Astrocyte (in vitro differentiated cells and primary cell): ENCODE measurements at regions not wholly inside any gene's neighbourhood (a gene's known extent, or its start where the extent isn't known, plus 50 kb on each side); places are given as distances from the start of the nearest gene placed in this dataset.
"Not testable (repeated sequence)": the region's sequence is repeated elsewhere in the genome, so short reads cannot be mapped to it uniquely, and the experiment has no call there.

Experiments
- DNase-seq: peaks from one replicate; pipeline ENCODE4 v3.0.0-alpha.2; 2010; ENCODE audit warnings: low read depth
- FAIRE-seq: peaks from 2 replicates; lab custom pipeline; 2011; peaks lifted over from hg19 to GRCh38; lab: Jason Lieb, UNC
- H2AFZ ChIP-seq: 2 replicates; pipeline ENCODE4 v1.6.0; 2012; ENCODE audit warnings: low read depth, low read length, inconsistent platforms
- H3K27ac ChIP-seq: 2 replicates; pipeline ENCODE4 v1.5.1; 2011; ENCODE audit warnings: low read depth, low read length, inconsistent platforms
- H3K27me3 ChIP-seq: 2 replicates; pipeline ENCODE4 v1.6.0; 2011; ENCODE audit warnings: low read length, inconsistent platforms; ENCODE audit not compliant: insufficient read depth
- H3K36me3 ChIP-seq: 2 replicates; pipeline ENCODE4 v1.5.1; 2011; ENCODE audit warnings: low read length, inconsistent platforms; ENCODE audit not compliant: insufficient read depth
- H3K4me1 ChIP-seq: 2 replicates; pipeline ENCODE4 v1.5.1; 2011; ENCODE audit warnings: low read length, inconsistent platforms; ENCODE audit not compliant: insufficient read depth
- H3K4me2 ChIP-seq: 2 replicates; pipeline ENCODE4 v1.6.0; 2012; ENCODE audit warnings: low read length, inconsistent platforms
- H3K4me3 ChIP-seq: 2 replicates; pipeline ENCODE4 v1.5.1; 2011; ENCODE audit warnings: low read depth, mild to moderate bottlenecking, low read length, inconsistent platforms; ENCODE audit not compliant: insufficient read depth
- H3K79me2 ChIP-seq: 2 replicates; pipeline ENCODE4 v1.6.0; 2012; ENCODE audit warnings: mild to moderate bottlenecking, low read length, inconsistent platforms; ENCODE audit not compliant: insufficient read depth
- H3K9ac ChIP-seq: 2 replicates; pipeline ENCODE4 v1.6.0; 2012; ENCODE audit warnings: mild to moderate bottlenecking, low read length, inconsistent platforms
- H3K9me3 ChIP-seq: 2 replicates; pipeline ENCODE4 v1.5.1; 2012; ENCODE audit warnings: low read depth, mild to moderate bottlenecking, low read length, inconsistent platforms; ENCODE audit not compliant: insufficient read depth
- H4K20me1 ChIP-seq: 2 replicates; pipeline ENCODE4 v1.6.0; 2012; ENCODE audit warnings: low read length, inconsistent platforms; ENCODE audit not compliant: insufficient read depth
- H3K27ac Mint-ChIP-seq: one replicate; pipeline ENCODE4 v1.8.0; 2021; ENCODE audit warnings: mild to moderate bottlenecking, mixed read lengths; ENCODE audit not compliant: unreplicated experiment
- H3K27me3 Mint-ChIP-seq: one replicate; pipeline ENCODE4 v1.8.0; 2021; ENCODE audit warnings: low read depth, mixed read lengths; ENCODE audit not compliant: unreplicated experiment
- H3K36me3 Mint-ChIP-seq: one replicate; pipeline ENCODE4 v1.8.0; 2021; ENCODE audit warnings: low read depth, mixed read lengths; ENCODE audit not compliant: unreplicated experiment
- H3K4me1 Mint-ChIP-seq: one replicate; pipeline ENCODE4 v1.8.0; 2021; ENCODE audit warnings: low read depth, mixed read lengths; ENCODE audit not compliant: unreplicated experiment
- H3K4me3 Mint-ChIP-seq: one replicate; pipeline ENCODE4 v1.8.0; 2021; ENCODE audit warnings: mild to moderate bottlenecking, moderate library complexity, mixed read lengths; ENCODE audit not compliant: unreplicated experiment
- H3K9me3 Mint-ChIP-seq: one replicate; pipeline ENCODE4 v1.8.0; 2021; ENCODE audit warnings: mild to moderate bottlenecking, mixed read lengths; ENCODE audit not compliant: unreplicated experiment
- CTCF ChIP-seq: IDR thresholded peaks from 2 replicates; pipeline ENCODE4 v1.5.1; 2011; ENCODE audit warnings: low read depth, mild to moderate bottlenecking, inconsistent platforms, low read length, moderate library complexity; ENCODE audit not compliant: insufficient read depth
- EZH2 ChIP-seq: IDR thresholded peaks from 2 replicates; pipeline ENCODE4 v1.6.1; 2012; ENCODE audit warnings: mild to moderate bottlenecking, low read length, inconsistent platforms; ENCODE audit not compliant: insufficient read depth

- Histone ChIP-seq H3K9ac (no peak overlapping the region), H3K79me2 (no peaks in the 10 kb centered on the region), H3K9me3 (no peaks in the 10 kb centered on the region), H3K27ac (no peak overlapping the region), H3K36me3 (no peaks in the 10 kb centered on the region), H2AFZ (no peak overlapping the region), H3K4me3 (no peak overlapping the region), H3K27me3 (no peaks in the 10 kb centered on the region), H3K4me2 (no peak overlapping the region), H4K20me1 (no peaks in the 10 kb centered on the region), H3K4me1 (no peaks in the 10 kb centered on the region)
- no peak overlapping the region for H3K27ac Mint-ChIP-seq
- TF ChIP-seq EZH2 (no peak), CTCF (no peak)
- no peaks in the 10 kb centered on the region for H3K9me3 Mint-ChIP-seq
- no peaks in the 10 kb centered on the region for H3K36me3 Mint-ChIP-seq
- H3K27me3 Mint-ChIP-seq: peaks cover 9% of the 10 kb centered on the region
- no peak for DNase-seq
- H3K4me3 Mint-ChIP-seq: no peak overlapping the region
- no peaks in the 10 kb centered on the region for H3K4me1 Mint-ChIP-seq
- FAIRE-seq: no peak
Measured at GRCh38 chr2:106261871-106262321, 67.8 kb upstream of the UXS1 start.

- H3K4me1 ChIP-seq, H3K4me3 Mint-ChIP-seq, H3K27ac ChIP-seq, H3K36me3 Mint-ChIP-seq, H3K79me2 ChIP-seq, H3K27me3 ChIP-seq, H3K9me3 ChIP-seq, H3K4me3 ChIP-seq, DNase-seq, H4K20me1 ChIP-seq, H3K27me3 Mint-ChIP-seq, H3K4me2 ChIP-seq, H3K4me1 Mint-ChIP-seq, H2AFZ ChIP-seq, H3K27ac Mint-ChIP-seq, H3K9me3 Mint-ChIP-seq, H3K36me3 ChIP-seq, H3K9ac ChIP-seq, FAIRE-seq: not testable (repeated sequence)
Measured at GRCh38 chr2:106258859-106259258, 64.8 kb upstream of the UXS1 start.

GRCh38 chr2:106257830-106258229, 63.7 kb upstream of the UXS1 start:
- H3K27me3 ChIP-seq: no peaks in the 10 kb centered on the region
- no peak overlapping the region for H2AFZ ChIP-seq
- H3K27ac ChIP-seq: no peak overlapping the region
- no peaks in the 10 kb centered on the region for H3K36me3 ChIP-seq
- TF ChIP-seq CTCF (no peak), EZH2 (no peak)
- H3K9me3 ChIP-seq: no peaks in the 10 kb centered on the region
- no peak overlapping the region for H3K9ac ChIP-seq
- no peak overlapping the region for H3K4me2 ChIP-seq
- no peaks in the 10 kb centered on the region for H4K20me1 ChIP-seq
- H3K4me1 Mint-ChIP-seq: no peaks in the 10 kb centered on the region
- H3K4me1 ChIP-seq: no peaks in the 10 kb centered on the region
- no peak for DNase-seq
- no peak overlapping the region for H3K4me3 ChIP-seq
- no peak for FAIRE-seq
- no peaks in the 10 kb centered on the region for H3K9me3 Mint-ChIP-seq
- H3K79me2 ChIP-seq: no peaks in the 10 kb centered on the region
- no peaks in the 10 kb centered on the region for H3K36me3 Mint-ChIP-seq
- H3K27ac Mint-ChIP-seq: no peak overlapping the region
- no peak overlapping the region for H3K4me3 Mint-ChIP-seq
- peaks cover 9% of the 10 kb centered on the region for H3K27me3 Mint-ChIP-seq
